Esophagus (tissue), 2 donors: ENCODE measurements at regions not wholly inside any gene's neighbourhood (a gene's known extent, or its start where the extent isn't known, plus 50 kb on each side); places are given as distances from the start of the nearest gene placed in this dataset.

Experiments
- H3K27ac ChIP-seq, 2 donors: one replicate each; pipeline ENCODE4 v1.5.1; 2013; ENCODE audit warnings: low read depth in 2 of 2, mild to moderate bottlenecking in 2 of 2, inconsistent platforms in 1 of 2, low read length in 1 of 2, moderate library complexity in 1 of 2
- H3K27me3 ChIP-seq, 2 donors: one replicate each; pipeline ENCODE4 v1.6.1; 2013; ENCODE audit warnings: low read length in 2 of 2, control low read depth in 1 of 2, mild to moderate bottlenecking in 1 of 2; ENCODE audit not compliant: insufficient read depth in 2 of 2, control insufficient read depth in 1 of 2
- H3K36me3 ChIP-seq, 2 donors: one replicate each; pipeline ENCODE4 v1.6.1; 2013; ENCODE audit warnings: low read length in 1 of 2; ENCODE audit not compliant: control insufficient read depth in 2 of 2, insufficient read depth in 2 of 2
- H3K4me1 ChIP-seq, 2 donors: one replicate each; pipeline ENCODE4 v1.6.1; 2013; ENCODE audit warnings: low read length in 1 of 2; ENCODE audit not compliant: control insufficient read depth in 2 of 2, insufficient read depth in 2 of 2
- H3K4me3 ChIP-seq, 2 donors: one replicate each; pipeline ENCODE4 v1.5.1; 2013; ENCODE audit warnings: low read length in 2 of 2, mild to moderate bottlenecking in 2 of 2, low read depth in 1 of 2, moderate library complexity in 1 of 2
- H3K9me3 ChIP-seq, 2 donors: one replicate each; pipeline ENCODE4 v1.6.1; 2013; ENCODE audit warnings: mild to moderate bottlenecking in 2 of 2, low read depth in 1 of 2, low read length in 1 of 2, moderate library complexity in 1 of 2; ENCODE audit not compliant: control insufficient read depth in 2 of 2, insufficient read depth in 1 of 2
- WGBS, 2 donors: extraction: QIAGEN DNeasy Blood & Tissue Kit; methylation state at CpG; one replicate each; pipeline ENCODE4 v1.1.7; 2013; 5-methylcytosine and 5-hydroxymethylcytosine counted together
- donor health status: healthy with polysubstance abuse.
- donor health status: Bipolar disorder and iron deficiency.

GRCh38 chr16:64149756-64150155 lies 972.1 kb downstream of the CDH11 start:
- H3K27me3 ChIP-seq: no peaks in the 10 kb centered on the region
- H3K4me1 ChIP-seq: no peaks in the 10 kb centered on the region
- H3K27ac ChIP-seq: no peak overlapping the region
- H3K36me3 ChIP-seq: no peaks in the 10 kb centered on the region
- no peaks in the 10 kb centered on the region for H3K9me3 ChIP-seq
- WGBS, 2 donors: 77 to 80% methylated on average over 2 of the region's 2 CpGs
- no peak overlapping the region for H3K4me3 ChIP-seq

DNA sequence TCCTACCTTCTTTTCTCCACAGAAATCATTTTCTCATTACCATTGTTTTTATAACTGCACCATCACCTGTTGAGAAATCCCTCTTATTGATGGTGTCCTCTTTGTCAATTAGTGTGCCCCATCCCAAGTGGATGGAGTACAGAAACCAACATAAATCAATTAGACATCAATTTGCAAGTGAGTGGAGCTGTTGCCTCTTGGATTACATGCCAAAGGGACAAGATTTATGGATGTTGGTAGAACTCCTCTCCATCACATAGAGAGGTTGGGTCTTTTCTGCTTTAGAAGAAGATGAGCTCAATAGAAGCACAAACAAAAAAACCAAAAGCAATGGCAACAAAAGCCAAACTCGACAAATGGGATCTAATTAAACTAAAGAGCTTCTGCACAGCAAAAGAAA lies 973.5 kb downstream of the CDH11 start:
- 79 to 80% methylated on average over 1 of the region's 1 CpG for WGBS, 2 donors
- no peaks in the 10 kb centered on the region for H3K9me3 ChIP-seq
- H3K27me3 ChIP-seq: no peaks in the 10 kb centered on the region
- H3K27ac ChIP-seq: no peak overlapping the region
- H3K36me3 ChIP-seq: no peaks in the 10 kb centered on the region
- H3K4me3 ChIP-seq: no peak overlapping the region
- H3K4me1 ChIP-seq: no peaks in the 10 kb centered on the region

- Histone ChIP-seq H3K36me3 (no peaks in the 10 kb centered on the region), H3K4me3 (no peak overlapping the region), H3K27ac (no peak overlapping the region), H3K9me3 (no peaks in the 10 kb centered on the region), H3K4me1 (no peaks in the 10 kb centered on the region), H3K27me3 (no peaks in the 10 kb centered on the region)
- 78 to 92% methylated on average over 3 of the region's 3 CpGs for WGBS, 2 donors
Observed at GRCh38 chr16:64147941-64148340, 973.9 kb downstream of the CDH11 start.

DNA sequence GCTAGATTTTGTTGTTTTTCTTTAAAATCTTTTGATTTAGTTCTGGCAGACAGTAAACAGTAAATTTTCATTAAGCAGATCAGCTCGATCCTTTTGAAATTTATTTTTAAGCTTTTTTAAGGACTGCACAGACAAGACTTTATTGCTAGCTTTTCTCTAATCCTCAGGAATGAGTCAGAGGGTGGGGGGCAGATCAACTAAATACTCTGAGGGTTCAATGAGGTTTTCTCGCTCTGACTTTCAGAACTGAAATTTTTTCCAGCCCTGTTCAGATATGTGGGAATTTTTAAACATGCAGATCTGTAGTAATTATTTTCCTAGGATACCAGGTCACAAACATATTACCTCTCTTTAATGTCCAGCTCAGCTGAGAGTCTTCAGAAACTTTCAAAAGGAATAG lies 977.2 kb downstream of the CDH11 start:
- Histone ChIP-seq H3K9me3 (no peaks in the 10 kb centered on the region), H3K4me1 (no peaks in the 10 kb centered on the region), H3K4me3 (no peak overlapping the region), H3K27me3 (no peaks in the 10 kb centered on the region), H3K36me3 (no peaks in the 10 kb centered on the region), H3K27ac (no peak overlapping the region)
- 35 to 39% methylated on average over 2 of the region's 2 CpGs for whole genome bisulfite sequencing, 2 donors

GRCh38 chr16:64138621-64139020 lies 983.2 kb downstream of the CDH11 start:
- WGBS, 2 donors: 73 to 74% methylated on average over 2 of the region's 2 CpGs
- no peaks in the 10 kb centered on the region for H3K27me3 ChIP-seq
- no peaks in the 10 kb centered on the region for H3K9me3 ChIP-seq
- no peaks in the 10 kb centered on the region for H3K36me3 ChIP-seq
- H3K4me3 ChIP-seq: no peak overlapping the region
- no peaks in the 10 kb centered on the region for H3K4me1 ChIP-seq
- H3K27ac ChIP-seq: no peak overlapping the region

DNA sequence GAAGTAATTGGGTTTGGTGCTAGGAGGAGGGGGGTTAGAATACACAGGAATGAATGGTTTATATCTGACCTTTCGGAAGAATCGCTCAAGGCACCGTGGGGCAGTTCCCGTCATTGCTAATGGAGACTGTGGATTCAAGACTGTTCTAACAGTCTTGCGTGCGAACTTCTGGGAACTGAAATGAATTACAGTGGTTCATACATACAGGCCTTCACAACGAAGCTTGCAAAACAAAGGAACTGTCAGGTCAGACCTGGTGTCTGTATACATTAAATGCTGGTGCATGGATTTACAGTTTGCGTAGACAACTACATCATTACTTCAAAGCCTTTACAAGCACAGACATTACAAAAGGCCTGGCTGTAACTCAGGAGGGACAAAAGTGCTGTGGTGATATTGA lies 983.9 kb downstream of the CDH11 start:
- H3K27ac ChIP-seq: no peak overlapping the region
- no peaks in the 10 kb centered on the region for H3K36me3 ChIP-seq
- no peaks in the 10 kb centered on the region for H3K27me3 ChIP-seq
- H3K4me3 ChIP-seq: no peak overlapping the region
- WGBS, 2 donors: 89 to 93% methylated on average over 8 of the region's 8 CpGs
- H3K9me3 ChIP-seq: no peaks in the 10 kb centered on the region
- H3K4me1 ChIP-seq: no peaks in the 10 kb centered on the region

DNA sequence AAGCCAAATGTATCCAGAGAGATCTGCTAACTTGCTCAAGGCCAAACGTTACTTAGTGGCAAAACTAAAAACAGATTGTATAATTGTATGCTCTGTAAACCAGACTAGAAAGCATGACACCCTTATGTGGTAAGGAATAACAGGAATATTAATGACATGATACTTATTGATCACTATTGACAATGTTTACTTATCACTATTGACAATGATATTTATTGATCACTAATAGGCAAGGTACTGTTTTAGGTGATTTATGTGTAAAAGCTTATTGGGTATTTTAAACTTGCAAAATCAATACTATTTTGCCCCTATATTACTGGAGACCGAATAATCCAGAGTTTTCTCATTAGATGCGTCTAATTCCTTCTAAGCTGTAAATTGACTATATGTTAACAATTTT lies 985.1 kb downstream of the CDH11 start:
- Histone ChIP-seq H3K27ac (no peak overlapping the region), H3K27me3 (no peaks in the 10 kb centered on the region), H3K36me3 (no peaks in the 10 kb centered on the region), H3K4me3 (no peak overlapping the region), H3K4me1 (no peaks in the 10 kb centered on the region), H3K9me3 (no peaks in the 10 kb centered on the region)
- WGBS, 2 donors: 76 to 81% methylated on average over 3 of the region's 3 CpGs

DNA sequence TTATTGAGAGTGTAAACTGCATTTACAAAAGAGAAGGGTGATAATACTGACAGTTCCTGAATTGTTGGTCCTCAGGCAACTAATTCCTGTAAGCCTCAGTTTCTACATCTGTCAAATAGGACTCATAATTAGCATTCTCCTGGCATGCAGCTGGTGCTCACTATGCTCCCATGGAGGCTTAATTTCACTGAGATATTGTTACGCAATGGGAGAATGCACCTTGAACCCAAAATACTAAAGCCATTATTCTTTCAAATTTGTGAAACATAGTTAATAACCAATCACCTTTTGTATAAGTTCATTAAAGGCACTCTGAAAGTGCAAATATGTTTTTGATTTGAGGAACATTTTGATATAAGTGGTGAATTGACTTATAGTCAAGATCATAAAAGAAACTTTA lies 985.5 kb downstream of the CDH11 start:
- WGBS, 2 donors: 94 to 97% methylated on average over 1 of the region's 1 CpG
- Histone ChIP-seq H3K4me3 (no peak overlapping the region), H3K9me3 (no peaks in the 10 kb centered on the region), H3K27ac (no peak overlapping the region), H3K27me3 (no peaks in the 10 kb centered on the region), H3K4me1 (no peaks in the 10 kb centered on the region), H3K36me3 (no peaks in the 10 kb centered on the region)

DNA sequence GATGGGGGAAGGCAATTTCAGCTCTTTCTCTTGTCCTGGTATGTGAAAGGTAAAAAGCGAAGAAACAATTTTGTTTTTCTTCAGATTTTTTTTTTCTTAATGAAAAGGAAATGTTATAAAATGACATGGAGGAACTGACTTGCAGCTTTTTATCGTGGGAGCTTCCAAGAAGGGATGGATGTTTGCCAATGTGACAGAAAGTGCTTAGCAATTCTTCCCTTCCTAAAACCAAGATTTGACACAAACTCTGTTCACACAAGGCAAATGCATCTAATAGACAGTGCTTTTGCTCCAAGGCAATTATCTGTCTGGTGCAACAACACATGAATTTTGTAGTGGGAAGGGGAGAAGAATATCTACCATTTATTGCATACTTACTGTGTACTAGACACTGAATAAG lies 988.5 kb downstream of the CDH11 start:
- H3K36me3 ChIP-seq: no peaks in the 10 kb centered on the region
- 47 to 60% methylated on average over 2 of the region's 2 CpGs for WGBS, 2 donors
- H3K27ac ChIP-seq: no peak overlapping the region
- no peak overlapping the region for H3K4me3 ChIP-seq
- no peaks in the 10 kb centered on the region for H3K9me3 ChIP-seq
- H3K4me1 ChIP-seq: no peaks in the 10 kb centered on the region
- H3K27me3 ChIP-seq: no peaks in the 10 kb centered on the region

DNA sequence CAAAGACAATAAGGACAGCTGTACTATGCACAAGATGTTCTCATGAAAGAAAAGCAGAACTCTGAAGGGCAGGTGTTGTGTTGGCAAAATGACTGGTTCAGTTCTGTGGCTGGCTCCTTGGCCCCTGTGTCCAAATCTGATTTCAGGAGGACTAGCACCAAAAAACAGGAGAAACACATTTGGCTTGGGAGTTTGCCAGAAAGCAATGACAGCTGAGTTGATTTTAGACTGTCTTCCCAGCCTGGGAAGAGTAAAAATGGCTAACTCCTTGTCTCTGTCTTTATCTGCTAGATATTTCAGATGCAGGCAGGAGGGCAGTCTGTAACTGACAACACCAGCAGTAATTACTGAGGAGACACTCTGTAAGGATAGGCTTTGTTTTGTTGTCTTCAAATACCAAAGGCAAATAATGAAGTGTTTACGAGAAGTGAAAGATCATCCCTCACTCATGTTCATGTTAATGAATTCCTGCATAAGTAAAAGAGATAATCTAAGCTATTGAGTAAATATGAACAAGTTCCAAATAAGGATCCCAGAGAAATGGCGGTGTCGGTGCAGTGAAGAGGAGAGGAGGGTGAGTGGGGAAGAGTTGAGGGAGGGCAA lies 989.0 kb downstream of the CDH11 start:
- no peaks in the 10 kb centered on the region for H3K9me3 ChIP-seq
- no peak overlapping the region for H3K27ac ChIP-seq
- H3K4me3 ChIP-seq: no peak overlapping the region
- no peaks in the 10 kb centered on the region for H3K27me3 ChIP-seq
- 36 to 45% methylated on average over 3 of the region's 3 CpGs for WGBS, 2 donors
- H3K36me3 ChIP-seq: no peaks in the 10 kb centered on the region
- no peaks in the 10 kb centered on the region for H3K4me1 ChIP-seq
